ENCODE measurements at regions not wholly inside any gene's neighbourhood (a gene's known extent, or its start where the extent isn't known, plus 50 kb on each side); places are given as distances from the start of the nearest gene placed in this dataset.
"Not testable (repeated sequence)": the region's sequence is repeated elsewhere in the genome, so short reads cannot be mapped to it uniquely, and the experiment has no call there.

- H3K27ac ChIP-seq: no peak overlapping the region
- TF ChIP-seq ZFX (IDR thresholded peaks at IDR 0.05) (no peak), CTCF (conservative IDR thresholded peaks at IDR 0.05) (no peak)
Observed at GRCh38 chr5:6287176-6287575, 91.2 kb downstream of the MED10 start.

DNA sequence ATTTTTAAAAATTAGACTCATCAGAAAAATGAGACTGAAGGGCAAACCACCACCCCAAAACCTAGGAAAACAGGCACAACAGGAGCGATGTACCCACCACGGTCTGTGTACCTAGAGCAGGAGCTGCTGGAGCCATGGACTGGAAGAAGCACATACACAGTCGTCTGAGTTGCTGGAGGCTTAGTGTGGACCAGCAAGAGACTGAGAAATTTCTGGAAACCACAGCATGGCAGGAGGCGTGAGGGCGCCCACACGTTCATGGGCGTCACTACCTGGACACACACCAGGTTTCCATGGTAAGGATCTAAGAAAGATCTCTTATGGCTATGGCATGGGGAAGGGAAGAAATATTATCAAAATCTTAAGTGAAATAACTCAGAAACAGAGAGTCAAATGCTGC lies 91.9 kb downstream of the MED10 start:
- no peak for TF ChIP-seq ZFX (IDR thresholded peaks at IDR 0.05)
- no peak for TF ChIP-seq CTCF (conservative IDR thresholded peaks at IDR 0.05)
- no peak overlapping the region for H3K27ac ChIP-seq

DNA sequence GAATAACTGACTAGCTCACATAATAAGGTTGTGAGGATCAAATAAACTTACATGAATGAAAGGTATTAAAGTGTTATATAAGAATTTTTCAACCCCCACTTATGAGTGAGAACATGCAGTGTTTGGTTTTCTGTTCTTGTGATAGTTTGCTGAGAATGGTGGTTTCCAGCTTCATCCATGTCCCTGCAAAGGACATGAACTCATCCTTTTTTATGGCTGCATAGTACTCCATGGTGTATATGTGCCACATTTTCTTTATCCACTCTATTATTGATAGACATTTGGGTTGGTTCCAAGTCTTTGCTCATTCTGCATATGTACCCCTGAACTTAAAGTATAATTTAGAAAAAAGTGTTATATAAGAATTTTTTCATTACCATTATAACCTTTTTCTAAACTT lies 93.9 kb downstream of the MED10 start:
- H3K27ac ChIP-seq: not testable (repeated sequence)

DNA sequence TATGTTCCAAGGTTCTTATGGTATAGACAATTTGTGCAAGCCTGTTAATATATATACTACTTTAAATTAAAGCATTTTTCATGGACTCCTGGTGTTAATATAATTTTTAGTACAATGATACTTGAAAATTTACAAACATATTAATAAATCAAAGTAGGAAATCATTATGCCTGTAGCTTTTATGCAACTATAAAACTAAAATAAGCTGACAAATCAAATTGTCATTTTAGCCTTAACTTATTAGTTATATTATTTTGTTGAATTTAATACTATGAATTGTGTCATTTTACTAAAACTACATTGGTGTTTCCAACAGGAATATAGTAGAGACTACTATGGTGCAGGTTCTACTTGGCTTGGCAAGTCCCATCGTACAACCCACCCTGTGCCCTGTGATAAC lies 96.0 kb downstream of the MED10 start:
- no peak for TF ChIP-seq CTCF (conservative IDR thresholded peaks at IDR 0.05)
- no peak for TF ChIP-seq ZFX (IDR thresholded peaks at IDR 0.05)
- H3K27ac ChIP-seq: no peak overlapping the region

GRCh38 chr5:6281818-6282217 lies 96.5 kb downstream of the MED10 start:
- TF ChIP-seq CTCF (conservative IDR thresholded peaks at IDR 0.05): no peak
- no peak for TF ChIP-seq ZFX (IDR thresholded peaks at IDR 0.05)
- no peak overlapping the region for H3K27ac ChIP-seq

- no peak overlapping the region for H3K27ac ChIP-seq
Observed at GRCh38 chr5:6280425-6281100, 97.8 kb downstream of the MED10 start.

DNA sequence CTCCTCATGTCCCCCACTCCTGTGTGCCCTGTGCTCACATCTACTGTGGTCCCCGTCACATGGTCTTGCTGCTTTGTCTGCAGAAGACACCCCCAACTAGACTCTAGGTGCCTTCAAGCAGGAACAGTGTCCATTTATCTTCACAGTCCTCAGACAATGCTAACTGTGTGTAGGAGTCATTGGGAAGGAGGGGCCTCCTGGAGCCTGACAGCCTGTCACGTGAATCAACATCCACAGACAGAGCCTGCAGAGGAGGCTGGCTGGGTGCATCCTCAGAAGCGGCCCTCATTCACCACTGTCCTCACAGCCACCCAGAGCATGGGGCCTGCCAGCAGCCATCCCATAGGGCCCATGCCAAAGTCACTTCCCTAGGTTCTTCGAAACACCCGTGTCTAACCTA lies 98.7 kb downstream of the MED10 start:
- H3K27ac ChIP-seq: no peak overlapping the region
- TF ChIP-seq CTCF (conservative IDR thresholded peaks at IDR 0.05): no peak
- TF ChIP-seq ZFX (IDR thresholded peaks at IDR 0.05): no peak

More at GRCh38 chr5:6280425-6281100, 97.8 kb downstream of the MED10 start:
- TF ChIP-seq ZFX (IDR thresholded peaks at IDR 0.05) (no peak), CTCF (conservative IDR thresholded peaks at IDR 0.05) (no peak)

- no peak overlapping the region for H3K27ac ChIP-seq
- TF ChIP-seq CTCF (conservative IDR thresholded peaks at IDR 0.05) (no peak), ZFX (IDR thresholded peaks at IDR 0.05) (no peak)
Observed at GRCh38 chr5:6274846-6275543, 103.4 kb downstream of the MED10 start.
